ENCODE measurements at regions not wholly inside any gene's neighbourhood (a gene's known extent, or its start where the extent isn't known, plus 50 kb on each side); places are given as distances from the start of the nearest gene placed in this dataset.

DNA sequence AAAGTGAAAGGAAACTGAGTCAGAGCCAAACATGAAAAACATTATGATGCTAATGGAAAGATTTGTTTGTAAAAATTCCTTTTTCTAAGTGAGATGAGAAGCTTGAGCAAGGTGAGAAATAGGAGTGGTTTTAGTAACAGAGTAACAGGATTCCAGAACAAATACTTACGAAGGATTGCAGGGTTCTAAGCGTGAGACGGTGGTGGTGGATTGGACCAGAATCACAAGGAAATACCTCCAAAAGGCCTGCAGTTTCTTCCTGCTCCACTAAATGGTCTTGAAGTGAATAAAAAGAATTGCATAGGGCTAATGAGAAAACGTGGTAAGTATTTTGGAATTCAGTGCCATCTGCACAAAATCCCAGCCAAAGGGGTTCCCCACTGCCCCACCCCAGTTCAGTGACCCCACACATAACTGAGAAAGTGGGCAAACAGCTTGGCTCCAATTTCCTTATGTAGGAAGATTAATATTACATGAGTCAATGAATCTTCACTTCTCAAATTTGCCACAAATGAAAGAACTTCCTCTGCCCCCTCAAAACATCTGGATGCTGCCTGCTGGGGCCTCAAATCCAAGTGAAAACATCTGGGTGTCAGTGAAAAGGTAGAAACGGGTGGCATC is 283.8 kb upstream of the NR2F2 start:
- no peaks in the 10 kb centered on the region for H3K36me3 ChIP-seq (ENCODE audit: control insufficient read depth in 1 of 2, insufficient read depth in 2 of 2, low read length in 2 of 2)
- H4K91ac ChIP-seq (ENCODE audit: low read depth, low read length) = no peak overlapping the region
- H2AK5ac ChIP-seq (ENCODE audit: low read length) = no peak overlapping the region
- no peaks in the 10 kb centered on the region for H3K27me3 ChIP-seq (ENCODE audit: insufficient read depth, low read length)
- no CpG with 5 or more reads among the region's 5 CpGs for WGBS (ENCODE audit: extremely low coverage, insufficient coverage, insufficient read length)
- no peaks in the 10 kb centered on the region for H3K79me2 ChIP-seq (ENCODE audit: control insufficient read depth, insufficient read depth, low read length, poor library complexity)
- no peak overlapping the region for H4K8ac ChIP-seq (ENCODE audit: low read depth, low read length)
- H2BK12ac ChIP-seq (ENCODE audit: low read length) = peak overlapping the region; percentile 91
- H3K27ac ChIP-seq (ENCODE audit: low read depth, low read length) = no peak overlapping the region
- no peak overlapping the region for H2BK120ac ChIP-seq (ENCODE audit: insufficient read depth, low read length, poor library complexity)
- no peak overlapping the region for H3K18ac ChIP-seq (ENCODE audit: low read length)
- no peak overlapping the region for H4K12ac ChIP-seq (ENCODE audit: low read depth, low read length)
- H3K4me1 ChIP-seq (ENCODE audit: control insufficient read depth in 1 of 2, insufficient read depth in 2 of 2, low read length in 2 of 2) = peaks cover 5 to 14% of the 10 kb centered on the region in 2 experiments
- no peak overlapping the region for H3K23ac ChIP-seq (ENCODE audit: low read length)
- DNase-seq = peak in 1 of 2 donors; percentile 27
- H3K9me3 ChIP-seq (ENCODE audit: insufficient read depth, low read depth, low read length) = no peaks in the 10 kb centered on the region
- H2AFZ ChIP-seq (ENCODE audit: insufficient read depth, low read length, poor library complexity) = no peak overlapping the region
- H3K79me1 ChIP-seq (ENCODE audit: low read length) = peaks cover 12% of the 10 kb centered on the region
- H2BK5ac ChIP-seq (ENCODE audit: low read depth, low read length, poor library complexity) = no peak overlapping the region
- H3K14ac ChIP-seq (ENCODE audit: low read length) = no peak overlapping the region
- no peak overlapping the region for H3K9ac ChIP-seq (ENCODE audit: low read length)
- no peak overlapping the region for H3K4me2 ChIP-seq (ENCODE audit: low read length)
- no peak overlapping the region for H3K4ac ChIP-seq (ENCODE audit: low read depth, low read length)
- no peak overlapping the region for H3K4me3 ChIP-seq (ENCODE audit: low read depth, low read length)

DNA sequence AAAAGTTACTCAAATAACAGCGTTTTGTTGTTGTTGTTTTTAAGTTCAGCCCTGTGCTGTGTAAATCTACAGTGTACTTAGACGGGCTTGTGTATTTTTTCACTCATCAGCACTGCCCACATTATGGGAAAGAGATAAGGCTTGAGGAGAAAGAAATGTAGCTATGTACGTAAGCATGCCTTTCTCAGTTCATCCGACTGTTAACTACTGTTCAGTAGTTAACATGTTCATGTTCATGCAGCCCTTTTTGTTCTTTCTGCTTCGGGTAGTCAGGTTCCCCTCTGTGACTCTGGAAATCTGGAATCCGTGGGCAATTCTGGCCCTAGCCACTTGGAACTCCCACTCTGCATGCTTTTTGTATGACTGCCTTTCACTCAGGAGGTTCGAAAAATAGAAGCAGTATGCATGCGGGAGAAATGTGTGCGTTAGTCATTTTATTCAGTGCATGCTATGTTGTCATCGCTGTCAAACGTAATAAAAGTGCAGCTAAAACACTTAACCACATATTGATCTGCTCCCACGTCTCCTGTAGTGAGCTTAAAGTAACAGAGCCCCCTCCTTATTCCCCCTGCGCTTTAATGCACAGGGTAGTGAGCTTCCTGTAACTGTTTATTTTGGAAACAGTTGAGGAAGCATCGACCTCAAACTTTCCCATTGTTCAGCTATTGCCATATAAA is 283.1 kb upstream of the NR2F2 start:
- peak overlapping the region; percentile 76 for H2BK12ac ChIP-seq (ENCODE audit: low read length)
- H2BK120ac ChIP-seq (ENCODE audit: insufficient read depth, low read length, poor library complexity) = no peak overlapping the region
- WGBS (ENCODE audit: extremely low coverage, insufficient coverage, insufficient read length) = no CpG with 5 or more reads among the region's 14 CpGs
- H2BK5ac ChIP-seq (ENCODE audit: low read depth, low read length, poor library complexity) = no peak overlapping the region
- H3K27ac ChIP-seq (ENCODE audit: low read depth, low read length) = no peak overlapping the region
- H3K9me3 ChIP-seq (ENCODE audit: insufficient read depth, low read depth, low read length) = no peaks in the 10 kb centered on the region
- peak; percentile 64 to 86 for DNase-seq
- no peak overlapping the region for H3K14ac ChIP-seq (ENCODE audit: low read length)
- H2AK5ac ChIP-seq (ENCODE audit: low read length) = no peak overlapping the region
- H4K8ac ChIP-seq (ENCODE audit: low read depth, low read length) = peak overlapping the region; percentile 37
- no peak overlapping the region for H3K4ac ChIP-seq (ENCODE audit: low read depth, low read length)
- peaks cover 8 to 14% of the 10 kb centered on the region in 2 experiments for H3K4me1 ChIP-seq (ENCODE audit: control insufficient read depth in 1 of 2, insufficient read depth in 2 of 2, low read length in 2 of 2)
- no peak overlapping the region for H2AFZ ChIP-seq (ENCODE audit: insufficient read depth, low read length, poor library complexity)
- H4K91ac ChIP-seq (ENCODE audit: low read depth, low read length) = no peak overlapping the region
- no peak overlapping the region for H3K9ac ChIP-seq (ENCODE audit: low read length)
- H3K18ac ChIP-seq (ENCODE audit: low read length) = no peak overlapping the region
- H3K4me3 ChIP-seq (ENCODE audit: low read depth, low read length) = no peak overlapping the region
- no peak overlapping the region for H3K4me2 ChIP-seq (ENCODE audit: low read length)
- H4K12ac ChIP-seq (ENCODE audit: low read depth, low read length) = no peak overlapping the region
- no peak overlapping the region for H3K23ac ChIP-seq (ENCODE audit: low read length)
- no peaks in the 10 kb centered on the region for H3K27me3 ChIP-seq (ENCODE audit: insufficient read depth, low read length)
- no peaks in the 10 kb centered on the region for H3K79me2 ChIP-seq (ENCODE audit: control insufficient read depth, insufficient read depth, low read length, poor library complexity)
- peaks cover 16% of the 10 kb centered on the region for H3K79me1 ChIP-seq (ENCODE audit: low read length)
- H3K36me3 ChIP-seq (ENCODE audit: control insufficient read depth in 1 of 2, insufficient read depth in 2 of 2, low read length in 2 of 2) = no peaks in the 10 kb centered on the region

GRCh38 chr15:96049323-96049722 is 281.2 kb upstream of the NR2F2 start:
- Histone ChIP-seq H3K18ac (ENCODE audit: low read length) (peak overlapping the region; percentile 90), H3K23ac (ENCODE audit: low read length) (no peak overlapping the region), H2BK12ac (ENCODE audit: low read length) (peak overlapping the region; percentile 99), H3K4me3 (ENCODE audit: low read depth, low read length) (no peak overlapping the region), H2AFZ (ENCODE audit: insufficient read depth, low read length, poor library complexity) (no peak overlapping the region), H4K8ac (ENCODE audit: low read depth, low read length) (no peak overlapping the region), H4K91ac (ENCODE audit: low read depth, low read length) (peak overlapping the region; percentile 90), H3K4ac (ENCODE audit: low read depth, low read length) (no peak overlapping the region), H2AK5ac (ENCODE audit: low read length) (peak overlapping the region; percentile 99), H2BK120ac (ENCODE audit: insufficient read depth, low read length, poor library complexity) (peak overlapping the region; percentile 80), H3K79me1 (ENCODE audit: low read length) (peaks cover 27% of the 10 kb centered on the region), H2BK5ac (ENCODE audit: low read depth, low read length, poor library complexity) (peak overlapping the region; percentile 68), H3K9me3 (ENCODE audit: insufficient read depth, low read depth, low read length) (no peaks in the 10 kb centered on the region), H3K9ac (ENCODE audit: low read length) (no peak overlapping the region), H3K79me2 (ENCODE audit: control insufficient read depth, insufficient read depth, low read length, poor library complexity) (no peaks in the 10 kb centered on the region), H4K12ac (ENCODE audit: low read depth, low read length) (no peak overlapping the region), H3K27me3 (ENCODE audit: insufficient read depth, low read length) (no peaks in the 10 kb centered on the region), H3K4me2 (ENCODE audit: low read length) (peak overlapping the region; percentile 1), H3K27ac (ENCODE audit: low read depth, low read length) (peak overlapping the region; percentile 89), H3K36me3 (ENCODE audit: control insufficient read depth in 1 of 2, insufficient read depth in 2 of 2, low read length in 2 of 2) (no peaks in the 10 kb centered on the region), H3K14ac (ENCODE audit: low read length) (peak overlapping the region; percentile 96), H3K4me1 (ENCODE audit: control insufficient read depth in 1 of 2, insufficient read depth in 2 of 2, low read length in 2 of 2) (peaks cover 24 to 26% of the 10 kb centered on the region in 2 experiments)
- DNase-seq = no peak
- no CpG with 5 or more reads among the region's 2 CpGs for WGBS (ENCODE audit: extremely low coverage, insufficient coverage, insufficient read length)

DNA sequence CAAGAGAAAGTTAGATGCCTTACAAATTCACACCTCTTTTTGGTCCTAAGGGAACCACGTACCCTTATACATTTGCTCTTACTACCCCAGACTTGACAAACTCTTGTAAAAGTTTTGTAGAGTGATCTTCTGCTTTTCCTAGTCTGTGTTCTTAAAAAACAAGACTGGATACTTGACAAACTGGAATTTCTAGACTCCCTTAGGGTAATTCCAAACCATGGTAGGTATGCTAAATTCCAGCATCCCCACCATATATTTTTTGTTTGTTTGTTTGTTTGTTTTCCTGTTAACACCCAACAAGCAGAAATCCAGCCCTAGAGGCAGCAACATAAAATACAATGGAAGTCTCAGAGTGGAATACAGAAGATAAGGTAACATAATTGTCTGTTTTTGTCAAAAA is 280.7 kb upstream of the NR2F2 start:
- Histone ChIP-seq H3K79me2 (ENCODE audit: control insufficient read depth, insufficient read depth, low read length, poor library complexity) (no peaks in the 10 kb centered on the region), H4K91ac (ENCODE audit: low read depth, low read length) (no peak overlapping the region), H3K9me3 (ENCODE audit: insufficient read depth, low read depth, low read length) (no peaks in the 10 kb centered on the region), H4K8ac (ENCODE audit: low read depth, low read length) (no peak overlapping the region), H3K27me3 (ENCODE audit: insufficient read depth, low read length) (no peaks in the 10 kb centered on the region), H4K12ac (ENCODE audit: low read depth, low read length) (no peak overlapping the region), H2BK5ac (ENCODE audit: low read depth, low read length, poor library complexity) (no peak overlapping the region), H3K23ac (ENCODE audit: low read length) (no peak overlapping the region), H3K36me3 (ENCODE audit: control insufficient read depth in 1 of 2, insufficient read depth in 2 of 2, low read length in 2 of 2) (no peaks in the 10 kb centered on the region), H3K27ac (ENCODE audit: low read depth, low read length) (peak overlapping the region; percentile 89), H3K9ac (ENCODE audit: low read length) (no peak overlapping the region), H3K4ac (ENCODE audit: low read depth, low read length) (no peak overlapping the region), H2BK12ac (ENCODE audit: low read length) (no peak overlapping the region), H3K4me3 (ENCODE audit: low read depth, low read length) (no peak overlapping the region), H2BK120ac (ENCODE audit: insufficient read depth, low read length, poor library complexity) (peak overlapping the region; percentile 80), H3K14ac (ENCODE audit: low read length) (no peak overlapping the region), H3K4me1 (ENCODE audit: control insufficient read depth in 1 of 2, insufficient read depth in 2 of 2, low read length in 2 of 2) (peaks cover 24 to 27% of the 10 kb centered on the region in 2 experiments), H2AFZ (ENCODE audit: insufficient read depth, low read length, poor library complexity) (no peak overlapping the region), H2AK5ac (ENCODE audit: low read length) (no peak overlapping the region), H3K18ac (ENCODE audit: low read length) (no peak overlapping the region), H3K79me1 (ENCODE audit: low read length) (peaks cover 27% of the 10 kb centered on the region), H3K4me2 (ENCODE audit: low read length) (peak overlapping the region; percentile 1)
- no CpG with 5 or more reads among the region's 1 CpG for WGBS (ENCODE audit: extremely low coverage, insufficient coverage, insufficient read length)
- DNase-seq = peak in 1 of 2 donors; percentile 96

All from trophoblast cell (in vitro differentiated cells and primary cell).